ENCODE measurements at regions not wholly inside any gene's neighbourhood (a gene's known extent, or its start where the extent isn't known, plus 50 kb on each side); places are given as distances from the start of the nearest gene placed in this dataset.

DNA sequence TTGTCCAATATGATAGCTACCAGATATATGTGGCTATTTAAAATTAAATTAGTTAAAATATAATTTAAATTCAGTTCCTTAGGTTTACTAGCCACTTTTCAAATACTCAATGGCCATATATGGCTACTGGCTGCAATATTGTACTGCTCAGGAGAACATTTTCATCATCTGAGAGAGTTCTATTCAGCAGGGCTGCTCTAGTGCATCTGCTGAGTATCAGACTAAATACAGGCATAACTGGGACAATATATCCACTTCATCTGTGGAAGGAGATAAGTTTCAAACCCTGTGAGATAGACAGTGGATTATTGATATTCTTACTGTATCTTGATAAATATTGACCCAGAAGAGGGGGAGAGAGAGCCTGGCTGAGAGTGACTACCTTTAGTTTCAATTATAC lies 240.1 kb upstream of the ANKRD50 start:
- TF ChIP-seq POLR2A (IDR thresholded peaks at IDR 0.05) (no peak), POLR2AphosphoS5 (IDR thresholded peaks at IDR 0.05) (no peak), EP300 (IDR thresholded peaks at IDR 0.05) (no peak)
- TF ChIP-seq, protein P1, sequence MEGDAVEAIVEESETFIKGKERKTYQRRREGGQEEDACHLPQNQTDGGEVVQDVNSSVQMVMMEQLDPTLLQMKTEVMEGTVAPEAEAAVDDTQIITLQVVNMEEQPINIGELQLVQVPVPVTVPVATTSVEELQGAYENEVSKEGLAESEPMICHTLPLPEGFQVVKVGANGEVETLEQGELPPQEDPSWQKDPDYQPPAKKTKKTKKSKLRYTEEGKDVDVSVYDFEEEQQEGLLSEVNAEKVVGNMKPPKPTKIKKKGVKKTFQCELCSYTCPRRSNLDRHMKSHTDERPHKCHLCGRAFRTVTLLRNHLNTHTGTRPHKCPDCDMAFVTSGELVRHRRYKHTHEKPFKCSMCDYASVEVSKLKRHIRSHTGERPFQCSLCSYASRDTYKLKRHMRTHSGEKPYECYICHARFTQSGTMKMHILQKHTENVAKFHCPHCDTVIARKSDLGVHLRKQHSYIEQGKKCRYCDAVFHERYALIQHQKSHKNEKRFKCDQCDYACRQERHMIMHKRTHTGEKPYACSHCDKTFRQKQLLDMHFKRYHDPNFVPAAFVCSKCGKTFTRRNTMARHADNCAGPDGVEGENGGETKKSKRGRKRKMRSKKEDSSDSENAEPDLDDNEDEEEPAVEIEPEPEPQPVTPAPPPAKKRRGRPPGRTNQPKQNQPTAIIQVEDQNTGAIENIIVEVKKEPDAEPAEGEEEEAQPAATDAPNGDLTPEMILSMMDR (IDR thresholded peaks at IDR 0.05), result no peak
